Lower lobe of right lung (tissue), 2 donors: ENCODE measurements at regions not wholly inside any gene's neighbourhood (a gene's known extent, or its start where the extent isn't known, plus 50 kb on each side); places are given as distances from the start of the nearest gene placed in this dataset.

Source experiments
- ATAC-seq, 2 donors: fragments of 200-7000 bp; cut with Tn5 transposase; one replicate each; pipeline ENCODE4 v1.9.1; 2020 to 2022; ENCODE audit warnings: mild to moderate bottlenecking in 2 of 2, moderate library complexity in 2 of 2
- DNase-seq: peaks from one replicate; pipeline ENCODE4 v3.0.0-alpha.2; 2020
- H3K27ac ChIP-seq: fragments of 200-600 bp; one replicate; pipeline ENCODE4 v1.8.0; 2022
- H3K27me3 ChIP-seq: fragments of 200-600 bp; one replicate; pipeline ENCODE4 v1.8.0; 2022; ENCODE audit warnings: low read depth
- H3K36me3 ChIP-seq: fragments of 200-600 bp; one replicate; pipeline ENCODE4 v1.8.0; 2022; ENCODE audit warnings: mild to moderate bottlenecking
- H3K4me1 ChIP-seq: fragments of 200-600 bp; one replicate; pipeline ENCODE4 v1.8.0; 2022
- H3K4me3 ChIP-seq: fragments of 200-600 bp; one replicate; pipeline ENCODE4 v1.8.0; 2022; ENCODE audit warnings: mild to moderate bottlenecking
- H3K9me3 ChIP-seq: fragments of 200-600 bp; one replicate; pipeline ENCODE4 v1.8.0; 2022
- CTCF ChIP-seq: fragments of 200-600 bp; IDR thresholded peaks from one replicate; pipeline ENCODE4 v1.8.0; 2022; ENCODE audit warnings: antibody characterized with exemption, mild to moderate bottlenecking
- intact Hi-C: fragments of 100-400 bp; cut with DNase I; formaldehyde crosslinking; loops from one replicate; pipeline ENCODE4 v1.11.0; 2022
- donor health status: DM: no; HTN: yes; CAD: no; lungs with severe emphysema.

DNA sequence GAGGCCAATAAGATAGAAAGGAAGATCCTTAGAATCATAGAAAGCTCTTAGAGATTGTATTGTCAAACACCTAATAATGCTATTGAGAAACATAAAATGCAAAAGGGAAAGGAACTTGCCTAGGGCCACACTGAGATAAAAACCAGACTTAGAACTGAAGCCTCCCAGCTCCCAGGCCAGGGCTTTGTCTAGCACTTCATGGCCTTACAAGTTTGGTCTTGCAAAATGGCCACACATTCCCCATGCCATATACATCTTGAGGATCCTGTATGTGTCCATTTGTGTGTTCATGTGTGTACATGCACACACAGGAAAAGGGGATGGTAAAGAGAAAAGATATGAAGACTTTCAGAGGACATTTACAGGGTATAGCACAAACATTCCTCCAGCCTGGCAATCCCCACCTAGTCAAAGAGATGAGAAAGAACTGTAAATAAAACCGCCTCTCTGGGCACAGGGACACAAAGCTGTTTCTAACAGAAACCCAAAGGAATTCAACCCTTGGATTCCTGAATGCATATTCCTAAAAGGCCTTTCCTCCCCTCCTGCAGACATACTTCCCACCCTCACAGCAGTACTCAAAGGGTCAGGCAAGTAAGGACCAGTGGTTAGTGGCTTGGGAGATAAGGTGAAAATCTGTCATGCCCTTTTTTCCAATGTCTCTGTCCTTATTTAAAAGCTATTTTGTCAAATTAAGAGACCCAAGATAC, 99.7 kb upstream of the KLHL29 start:
- H3K27me3 ChIP-seq: no peaks in the 10 kb centered on the region
- peaks cover 12% of the 10 kb centered on the region for H3K4me1 ChIP-seq
- H3K9me3 ChIP-seq: no peaks in the 10 kb centered on the region
- H3K36me3 ChIP-seq: no peaks in the 10 kb centered on the region
- DNase-seq (no peak), ATAC-seq (no peak)
- TF ChIP-seq CTCF: no peak
- no peak overlapping the region for H3K27ac ChIP-seq
- H3K4me3 ChIP-seq: no peak overlapping the region
- intact Hi-C loops: no loop called here

DNA sequence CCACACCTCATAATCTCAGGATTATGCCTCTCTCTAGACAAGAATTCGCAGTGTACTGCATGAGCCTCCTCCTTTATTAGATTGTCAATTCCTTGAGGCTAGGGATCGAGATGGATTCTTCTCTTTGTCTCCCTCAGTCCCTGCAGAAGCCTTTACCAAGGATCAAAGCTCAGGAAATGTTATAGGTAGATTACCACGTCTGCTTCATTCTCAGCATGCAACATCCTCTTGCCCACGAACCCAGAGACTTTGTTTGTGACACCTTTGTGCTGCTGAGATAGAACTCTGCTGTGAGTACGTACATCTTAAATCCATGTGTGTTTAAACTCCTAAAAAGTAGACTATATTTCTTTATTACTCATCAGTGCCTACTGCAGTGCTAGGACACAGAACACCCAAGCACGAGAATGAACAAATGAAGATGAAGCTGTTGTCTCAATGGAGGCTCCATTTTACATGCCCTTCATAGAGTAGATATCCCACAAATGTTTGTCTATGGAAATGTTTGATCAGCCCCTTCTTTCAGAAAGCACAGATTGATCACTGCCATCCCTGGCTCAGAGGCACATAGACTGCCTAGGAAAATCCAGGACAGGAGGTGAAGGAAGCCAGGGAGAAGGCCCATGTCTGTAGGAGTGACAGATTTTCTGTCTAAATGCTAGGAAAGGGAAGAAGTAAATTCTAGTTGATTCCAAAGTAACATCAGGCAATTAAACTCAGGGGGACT, 98.8 kb upstream of the KLHL29 start:
- Histone ChIP-seq H3K36me3 (no peaks in the 10 kb centered on the region), H3K4me3 (no peak overlapping the region), H3K27ac (no peak overlapping the region), H3K9me3 (no peaks in the 10 kb centered on the region), H3K27me3 (no peaks in the 10 kb centered on the region), H3K4me1 (peaks cover 12% of the 10 kb centered on the region)
- TF ChIP-seq CTCF: no peak
- intact Hi-C loops: no loop called here
- DNase-seq (no peak), ATAC-seq (no peak)

DNA sequence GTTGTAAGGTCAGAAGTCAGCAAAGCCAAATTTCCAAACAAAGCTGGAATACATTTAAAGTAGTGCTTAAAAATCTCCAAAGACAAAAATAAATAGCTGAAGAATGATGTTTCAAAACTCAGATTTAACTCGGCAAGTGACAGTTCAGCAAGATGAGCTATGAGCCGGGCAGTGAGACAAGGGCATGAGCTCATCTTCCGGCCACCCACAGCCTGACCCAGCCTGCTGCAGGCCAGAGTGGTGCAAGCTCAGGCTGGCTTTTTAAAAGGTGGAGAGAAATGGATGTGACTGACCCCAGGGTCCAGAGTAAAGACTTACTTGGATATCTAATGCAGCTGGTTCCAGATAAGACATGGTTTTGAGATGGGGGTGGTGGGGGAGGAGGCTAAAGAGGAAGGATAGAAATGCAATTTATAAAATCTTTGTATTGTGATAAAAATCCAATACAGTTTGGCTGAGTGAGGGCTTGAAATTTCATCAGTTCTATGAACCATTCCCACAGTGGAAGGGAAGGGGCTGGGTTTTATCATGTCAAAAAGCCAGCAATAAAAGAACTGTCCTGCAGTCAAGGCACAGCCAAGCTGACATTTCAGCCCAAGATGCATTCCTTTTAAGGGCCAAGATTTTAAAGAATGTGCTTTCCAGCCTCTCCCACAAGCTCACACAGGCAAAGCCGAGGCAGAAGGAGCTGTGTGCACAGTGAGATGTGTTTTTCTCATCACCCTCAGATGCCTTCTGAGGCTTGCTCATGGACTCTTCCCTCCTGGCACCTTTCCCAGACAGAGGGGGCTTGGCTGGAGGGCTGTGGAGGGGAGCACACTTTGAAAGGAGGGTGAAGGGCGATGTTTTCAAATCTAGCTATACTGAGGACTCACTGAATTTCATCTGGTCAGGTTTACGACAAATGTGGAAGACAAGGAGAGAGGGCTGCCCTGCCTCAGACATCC, 97.9 kb upstream of the KLHL29 start:
- ATAC-seq (peak; percentile 74 to 75), DNase-seq (no peak)
- H3K4me1 ChIP-seq: peaks cover 12% of the 10 kb centered on the region
- no peaks in the 10 kb centered on the region for H3K27me3 ChIP-seq
- TF ChIP-seq CTCF: no peak
- H3K9me3 ChIP-seq: no peaks in the 10 kb centered on the region
- H3K36me3 ChIP-seq: no peaks in the 10 kb centered on the region
- no peak overlapping the region for H3K4me3 ChIP-seq
- intact Hi-C loops: no loop called here
- peak overlapping the region; percentile 13 for H3K27ac ChIP-seq

GRCh38 chr2:23289671-23290070, 95.3 kb upstream of the KLHL29 start:
- Histone ChIP-seq H3K9me3 (no peaks in the 10 kb centered on the region), H3K4me1 (peaks cover 28% of the 10 kb centered on the region), H3K4me3 (no peak overlapping the region), H3K36me3 (no peaks in the 10 kb centered on the region), H3K27ac (no peak overlapping the region), H3K27me3 (no peaks in the 10 kb centered on the region)
- peak in 1 of 2 donors; percentile 45 for ATAC-seq
- intact Hi-C loops: no loop called here
- no peak for TF ChIP-seq CTCF
- DNase-seq: no peak

- H3K27ac ChIP-seq: no peak overlapping the region
- TF ChIP-seq CTCF: no peak
- H3K4me1 ChIP-seq: peaks cover 24% of the 10 kb centered on the region
- no peak for ATAC-seq
- intact Hi-C loops: no loop called here
- no peaks in the 10 kb centered on the region for H3K9me3 ChIP-seq
- H3K36me3 ChIP-seq: no peaks in the 10 kb centered on the region
- no peak for DNase-seq
- no peak overlapping the region for H3K4me3 ChIP-seq
- H3K27me3 ChIP-seq: no peaks in the 10 kb centered on the region
Observed at GRCh38 chr2:23291239-23291638, 93.7 kb upstream of the KLHL29 start.
